DMS153 treated with DMSO at 0.1 percent for 48 hours (cell line): ENCODE measurements at regions not wholly inside any gene's neighbourhood (a gene's known extent, or its start where the extent isn't known, plus 50 kb on each side); places are given as distances from the start of the nearest gene placed in this dataset.

Experiments
- DNase-seq: peaks from one replicate; lab custom pipeline; 2025; ENCODE audit not compliant: unreplicated experiment; lab: John Stamatoyannopoulos, UW

DNA sequence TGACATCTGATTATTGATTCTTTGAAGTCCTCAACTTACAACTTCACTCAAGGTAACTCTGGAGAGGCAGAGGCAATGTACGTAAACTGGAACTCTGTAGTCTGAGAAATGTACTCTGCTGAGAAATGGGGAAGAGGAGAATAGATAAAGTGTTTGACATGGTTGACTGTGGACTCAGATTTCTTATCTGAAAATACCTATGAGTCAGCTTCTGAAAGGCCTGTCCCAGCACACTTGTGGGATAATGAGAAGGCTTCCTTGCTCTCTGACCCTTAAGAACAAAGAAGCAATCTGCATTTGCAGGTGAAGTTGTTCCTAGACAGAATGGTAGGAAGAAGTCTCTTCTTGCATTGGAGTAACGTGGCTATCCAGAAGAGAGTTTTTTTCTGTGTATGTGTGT is 1573.5 kb downstream of the BRINP3 start:
- DNase-seq = no peak

DNA sequence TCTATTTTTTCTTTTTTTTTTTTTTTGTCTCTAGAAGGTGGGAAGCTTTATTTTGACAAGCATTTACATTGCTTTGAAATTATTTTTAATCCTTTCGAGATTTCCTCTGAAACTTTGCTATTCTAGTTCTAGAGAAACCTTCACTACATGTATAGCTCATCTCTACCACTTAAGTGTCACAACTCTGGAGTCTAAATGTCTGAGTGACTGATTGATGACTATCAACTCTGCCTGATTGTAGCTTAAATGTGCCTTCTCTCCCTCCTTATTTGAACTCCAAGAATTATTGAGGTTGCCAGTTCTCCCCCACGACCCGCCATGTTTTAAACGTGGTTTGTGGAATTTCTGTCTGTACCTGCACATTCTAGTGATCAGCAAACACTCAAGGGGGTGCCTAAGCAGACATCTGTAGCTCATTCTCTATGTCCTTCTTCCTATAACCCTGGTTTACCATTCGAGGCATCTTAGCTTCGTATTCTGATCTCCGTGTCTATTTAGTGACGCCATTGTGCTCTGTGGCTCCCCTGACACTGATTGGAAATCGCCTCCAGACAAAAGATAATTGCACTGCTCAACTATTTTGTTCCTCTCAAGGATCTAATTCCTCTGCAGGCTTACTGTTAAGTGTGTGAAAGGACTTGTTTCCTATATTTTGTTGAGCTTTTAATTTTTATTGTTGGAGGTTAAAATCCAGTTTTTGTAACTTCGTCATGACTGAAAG is 1570.6 kb downstream of the BRINP3 start:
- no peak for DNase-seq

DNA sequence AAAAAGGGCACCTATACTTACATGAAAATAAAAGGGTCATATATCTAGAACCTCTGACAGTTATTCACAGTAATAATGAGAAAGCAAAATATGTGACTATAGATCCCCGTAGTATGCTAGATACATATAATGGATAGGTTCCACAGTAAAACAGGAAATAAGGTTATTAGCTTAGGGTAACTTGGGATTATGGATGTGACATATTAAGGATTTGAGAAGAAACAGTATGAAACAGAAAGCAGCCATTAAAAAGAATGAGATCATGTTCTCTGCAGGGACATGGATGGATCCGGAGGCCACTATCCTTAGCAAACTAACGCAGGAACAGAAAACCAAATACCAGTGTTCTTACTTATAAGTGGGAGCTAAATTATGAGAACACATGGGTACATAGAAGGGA is 1547.3 kb downstream of the BRINP3 start:
- DNase-seq = no peak

DNA sequence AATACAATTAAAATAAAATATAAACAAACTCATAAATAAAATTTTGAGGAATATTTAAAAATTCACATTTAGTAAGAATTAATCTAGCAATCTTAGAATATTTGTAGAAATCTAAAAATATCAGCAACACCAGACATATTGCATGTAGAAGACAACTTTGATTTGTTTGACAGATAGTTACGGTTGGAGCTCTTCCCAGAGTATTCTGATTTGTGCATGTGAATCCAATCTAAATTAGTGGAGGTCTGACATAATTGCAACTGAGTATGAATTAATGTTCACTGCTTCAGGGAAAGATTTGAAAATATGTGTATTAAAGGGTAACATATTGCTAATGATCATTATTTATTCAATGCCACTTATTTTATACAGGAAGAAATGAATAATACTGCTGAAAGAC is 1546.2 kb downstream of the BRINP3 start:
- DNase-seq = no peak

DNA sequence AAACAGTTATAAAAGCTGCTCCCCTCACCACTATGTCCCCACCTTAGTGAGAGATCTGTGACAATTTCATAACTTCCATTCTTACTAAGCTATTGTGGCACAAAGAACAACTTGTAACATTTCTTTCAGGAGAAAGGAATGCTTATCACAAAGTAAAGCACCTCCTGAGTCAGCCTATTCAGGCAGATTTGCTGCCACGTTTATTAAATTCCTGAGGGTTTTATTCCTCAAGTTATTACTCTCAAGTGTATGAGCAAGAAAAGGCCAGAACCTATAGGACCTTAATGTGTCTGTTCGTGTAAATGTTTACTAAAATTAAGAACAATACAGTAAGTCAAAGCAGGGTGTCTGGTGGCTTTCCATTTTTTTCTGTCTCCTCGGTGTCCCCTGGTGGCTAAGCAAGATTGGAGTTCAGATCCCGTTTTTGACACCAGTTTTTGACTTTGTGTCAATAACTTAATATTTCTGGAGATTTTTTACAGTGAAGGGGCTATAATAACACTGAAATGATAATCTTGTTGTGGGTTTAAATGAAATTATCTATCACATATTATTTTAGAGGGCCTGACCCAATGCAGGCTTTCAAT is 1539.6 kb downstream of the BRINP3 start:
- DNase-seq = no peak

DNA sequence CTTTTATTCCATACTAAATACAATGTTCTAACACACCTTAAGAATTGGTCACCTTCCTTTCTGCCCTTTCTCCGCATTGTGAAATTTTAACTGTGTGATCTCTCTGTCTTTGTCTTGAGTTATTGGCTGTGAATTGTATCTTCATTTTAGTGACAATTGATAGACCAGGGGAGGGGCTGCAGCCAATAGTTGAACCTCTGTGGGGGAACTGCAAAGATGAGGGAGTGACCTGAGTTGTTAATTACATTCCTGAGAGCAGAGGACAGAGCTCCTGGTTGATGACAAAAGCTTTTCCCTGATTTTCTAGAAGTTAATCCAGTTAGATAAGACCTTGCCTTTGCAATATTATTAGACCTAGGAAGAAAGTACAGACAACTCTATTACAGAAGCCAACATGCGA is 1535.7 kb downstream of the BRINP3 start:
- DNase-seq = no peak

DNA sequence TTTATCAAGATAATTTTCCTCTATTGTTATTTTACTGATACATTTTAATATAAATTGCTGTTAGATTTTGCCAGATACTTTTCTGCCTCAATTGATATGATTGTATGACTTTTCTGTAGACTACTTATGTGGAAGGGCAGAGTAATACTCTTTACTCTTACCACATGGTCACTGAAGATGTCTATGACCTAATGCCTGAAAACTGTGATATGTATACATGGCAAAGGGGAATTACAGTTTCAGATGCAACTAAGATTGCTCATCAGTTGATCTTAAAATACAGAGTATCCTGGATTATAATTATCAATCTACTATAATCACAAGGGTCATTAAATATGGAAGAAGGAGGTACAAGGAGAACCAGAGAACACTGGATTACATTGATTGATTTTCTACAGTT is 1528.0 kb downstream of the BRINP3 start:
- DNase-seq = no peak

DNA sequence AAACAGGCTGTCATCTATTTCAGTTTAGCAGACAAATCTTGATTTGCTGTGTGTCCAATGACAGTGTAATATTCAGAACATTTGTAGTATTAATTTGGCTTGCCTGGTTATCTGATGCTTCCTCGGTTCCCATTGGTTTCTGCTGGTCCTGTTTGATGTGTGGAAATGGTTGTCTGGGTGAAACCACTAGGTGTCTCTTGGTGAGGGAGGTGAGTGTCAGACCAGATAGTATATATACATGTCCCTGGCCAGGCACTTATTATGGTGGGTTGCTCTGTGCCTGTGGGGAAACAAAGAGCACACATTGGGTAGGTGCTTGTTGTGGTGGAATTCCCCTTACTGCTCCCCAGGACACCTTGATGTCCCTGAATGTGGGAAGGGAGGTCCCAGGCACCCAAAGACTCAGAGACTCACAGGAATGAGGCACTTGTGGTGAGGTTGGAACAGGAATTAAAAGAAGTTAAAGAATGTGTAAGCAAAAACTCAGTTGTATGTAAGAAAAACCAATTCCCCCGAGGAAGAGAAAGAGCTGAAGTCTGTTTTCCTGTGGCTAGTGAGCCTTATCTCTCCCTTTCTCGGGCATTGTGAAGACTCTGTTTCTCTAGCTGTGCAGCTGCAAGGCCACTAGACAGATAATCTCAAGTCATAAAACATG is 1519.1 kb downstream of the BRINP3 start:
- DNase-seq = no peak

DNA sequence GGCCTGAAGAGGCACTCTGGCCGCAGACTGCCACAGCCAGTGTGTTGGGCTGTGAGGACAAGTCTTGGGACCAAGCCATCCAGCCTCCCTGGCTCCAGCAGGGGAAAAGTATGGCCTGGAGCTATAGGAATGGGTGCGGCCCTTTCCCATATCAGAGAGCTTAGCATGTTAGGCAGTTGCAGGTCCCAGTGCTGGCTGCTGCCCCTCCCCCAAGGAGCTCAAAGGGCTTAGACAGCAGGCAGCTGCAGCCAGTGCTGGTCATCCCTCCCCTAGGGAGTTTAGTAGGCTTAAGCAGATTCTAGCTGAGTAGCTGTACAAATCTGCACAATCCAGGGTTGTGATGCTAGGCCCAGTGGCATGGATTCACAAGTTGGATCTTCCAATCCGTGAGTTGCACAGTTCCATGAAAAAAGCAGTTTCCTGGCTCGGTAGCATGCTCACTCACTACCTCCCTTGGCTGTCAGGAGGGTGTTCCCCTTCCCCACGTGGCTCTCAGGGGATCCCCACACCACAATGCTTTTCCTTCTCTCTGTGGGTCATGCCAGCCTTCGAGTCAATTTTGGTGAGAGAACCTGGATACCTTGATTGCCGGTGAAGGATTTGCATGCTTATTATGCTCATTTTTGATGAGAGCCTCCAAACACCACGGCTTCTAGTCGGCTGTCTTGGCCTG is 1490.8 kb downstream of the BRINP3 start:
- no peak for DNase-seq

DNA sequence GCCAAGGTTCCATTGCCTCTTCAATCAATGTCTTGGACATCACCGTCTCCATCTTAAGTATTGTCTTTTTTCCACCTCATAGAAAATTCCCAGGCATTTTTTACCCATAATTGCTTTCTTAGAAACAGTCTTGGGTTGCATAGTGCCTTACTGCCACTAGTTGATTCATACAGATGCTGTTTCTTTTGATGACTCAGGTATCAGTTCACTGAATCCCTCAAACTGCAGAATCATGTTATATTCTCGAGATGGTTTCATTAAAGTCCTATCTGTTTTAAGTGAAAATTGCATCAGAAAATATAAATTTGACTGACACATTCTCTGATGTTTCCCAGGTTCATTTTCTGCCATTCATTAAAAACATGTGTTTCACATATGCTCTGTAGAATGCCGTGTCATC is 1489.1 kb downstream of the BRINP3 start:
- no peak for DNase-seq

DNA sequence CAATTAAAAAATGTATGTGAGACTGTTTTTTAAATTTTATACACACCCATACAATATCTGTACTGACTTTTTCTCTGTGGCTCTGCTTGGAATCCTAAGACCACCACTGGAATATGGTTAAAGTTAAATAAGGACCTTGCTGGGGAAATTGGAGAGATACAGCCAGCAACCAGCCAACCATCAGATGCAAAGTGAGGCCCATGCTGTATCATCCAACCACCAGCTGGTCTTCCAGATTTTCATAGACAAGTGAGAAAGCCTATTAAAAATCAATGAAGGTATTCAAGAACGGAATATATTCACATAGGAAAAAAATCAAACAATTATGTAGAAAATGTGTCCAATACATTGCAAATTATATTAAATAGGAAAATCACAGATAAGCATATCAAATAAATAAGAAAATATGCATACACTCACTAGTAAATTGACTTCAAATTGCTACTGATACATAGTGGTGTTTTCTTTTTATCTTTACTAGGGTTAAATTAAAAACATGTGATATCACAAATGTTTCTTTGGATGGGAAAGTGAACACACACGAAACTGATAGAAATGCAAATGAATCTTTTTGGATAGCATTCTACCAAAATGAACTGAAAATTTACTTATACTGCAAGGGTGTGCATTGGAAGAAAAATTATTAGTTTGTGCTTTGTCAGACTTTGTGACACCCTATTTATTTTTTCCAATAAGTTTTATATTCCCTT is 1486.3 kb downstream of the BRINP3 start:
- no peak for DNase-seq

DNA sequence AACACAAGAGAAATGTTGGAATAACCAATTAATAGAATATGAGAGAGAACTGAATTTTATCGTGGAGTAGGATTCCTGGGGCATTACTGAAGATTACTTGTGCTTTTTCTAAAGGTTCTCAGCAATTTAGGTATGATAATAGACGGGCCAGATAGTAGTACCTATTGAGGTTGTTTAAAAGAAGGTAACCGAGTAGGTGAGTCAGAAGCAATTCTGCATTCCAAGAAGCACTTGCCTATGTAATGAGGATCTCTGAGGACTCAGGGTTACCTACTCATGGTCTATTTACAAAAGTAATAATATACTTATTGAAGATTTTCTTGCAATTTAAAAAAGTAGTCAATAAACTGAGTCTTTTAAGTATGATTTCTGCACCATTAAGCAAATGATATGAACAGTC is 1469.8 kb downstream of the BRINP3 start:
- DNase-seq = no peak

DNA sequence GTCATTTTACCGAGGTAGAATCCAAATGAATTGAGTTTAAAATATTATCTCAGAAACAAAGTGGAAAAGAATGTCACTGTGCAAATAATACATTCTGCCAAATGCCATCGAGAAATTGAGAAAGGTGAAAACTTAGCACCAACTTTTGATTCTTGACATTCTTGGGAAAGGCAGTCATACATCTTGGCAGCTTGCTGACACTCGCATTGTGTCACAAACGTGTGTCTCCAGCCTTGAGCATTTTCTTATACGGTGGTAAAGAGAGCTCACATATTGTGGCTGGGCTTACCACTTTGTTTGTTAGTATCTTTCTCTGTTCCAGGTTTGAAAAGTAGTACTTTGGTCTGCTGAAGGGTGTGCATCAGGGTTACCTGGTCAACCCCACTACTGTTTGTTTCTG is 1456.1 kb downstream of the BRINP3 start:
- no peak for DNase-seq

DNA sequence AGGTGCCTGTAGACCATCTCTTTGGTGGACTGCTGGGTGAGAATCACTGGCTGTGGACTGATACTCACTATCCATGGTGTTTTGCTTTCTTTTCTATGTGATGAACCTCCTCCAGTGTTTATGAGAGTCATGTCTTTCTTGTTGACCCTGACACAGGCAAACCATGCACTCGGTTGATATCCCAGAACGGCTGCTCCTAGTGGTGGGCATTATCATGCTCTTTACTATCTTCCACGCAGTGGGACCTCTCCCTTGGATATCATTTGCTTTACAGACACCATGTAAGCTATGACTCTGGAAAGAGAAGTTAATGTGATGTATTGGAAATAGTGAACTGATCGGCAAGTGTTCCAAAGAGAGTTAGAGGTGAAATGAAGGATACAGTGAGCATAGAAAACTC is 1455.6 kb downstream of the BRINP3 start:
- no peak for DNase-seq

DNA sequence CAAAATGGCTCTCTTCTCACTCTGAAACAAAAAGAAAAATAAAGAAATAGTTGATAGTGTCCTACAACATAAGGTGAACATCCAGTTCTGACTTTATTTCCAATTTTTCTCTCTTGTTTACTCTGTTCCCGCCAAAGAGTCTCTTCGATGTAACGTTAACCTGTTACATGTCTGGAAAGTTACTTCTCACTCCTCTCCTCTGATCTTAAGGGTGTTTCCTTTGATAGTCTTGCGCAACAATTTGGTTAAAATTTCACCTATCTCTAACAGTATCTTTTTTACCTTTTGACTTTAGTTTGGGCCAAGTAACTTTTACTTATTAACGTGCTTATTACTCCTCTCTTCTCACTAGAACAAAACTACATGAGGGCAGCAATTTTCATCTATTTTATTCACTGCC is 1450.2 kb downstream of the BRINP3 start:
- DNase-seq = no peak

DNA sequence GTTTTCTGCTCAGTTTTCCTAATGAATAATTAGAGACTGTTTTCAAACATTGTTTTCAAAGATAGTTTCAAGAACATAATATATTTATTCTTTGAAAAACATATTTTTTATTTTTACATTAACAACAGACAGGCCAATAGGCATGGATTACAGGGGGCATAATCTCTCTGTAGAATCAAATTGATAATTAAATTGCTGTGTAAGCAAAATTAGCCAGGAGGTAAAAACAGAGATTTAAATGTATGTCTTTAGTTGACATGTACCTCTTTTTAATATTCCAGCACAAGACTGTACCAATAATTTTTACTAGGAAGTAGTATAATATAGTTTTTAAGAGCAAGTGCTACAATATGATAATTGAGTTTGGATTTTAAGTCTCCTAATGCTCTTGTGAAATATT is 1444.5 kb downstream of the BRINP3 start:
- no peak for DNase-seq

DNA sequence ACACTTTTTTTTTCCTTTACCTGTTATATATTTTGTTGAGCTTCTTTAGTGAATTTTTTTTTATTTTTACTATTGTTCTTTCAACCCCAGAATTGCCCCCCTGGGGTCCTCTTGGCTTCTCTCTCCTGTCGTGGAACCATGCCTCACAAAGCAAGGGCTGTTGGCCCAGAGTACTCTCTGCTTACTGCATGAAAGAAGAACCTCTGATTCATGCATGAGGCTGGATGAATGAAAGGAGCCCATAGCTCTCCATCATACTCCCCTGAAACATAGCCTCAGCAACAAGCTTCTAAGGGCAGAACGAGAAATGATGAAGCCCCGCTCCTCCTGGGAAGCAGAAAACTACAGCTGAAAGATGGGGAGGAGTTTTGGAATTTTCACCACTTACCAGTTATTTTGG is 1441.0 kb downstream of the BRINP3 start:
- no peak for DNase-seq

DNA sequence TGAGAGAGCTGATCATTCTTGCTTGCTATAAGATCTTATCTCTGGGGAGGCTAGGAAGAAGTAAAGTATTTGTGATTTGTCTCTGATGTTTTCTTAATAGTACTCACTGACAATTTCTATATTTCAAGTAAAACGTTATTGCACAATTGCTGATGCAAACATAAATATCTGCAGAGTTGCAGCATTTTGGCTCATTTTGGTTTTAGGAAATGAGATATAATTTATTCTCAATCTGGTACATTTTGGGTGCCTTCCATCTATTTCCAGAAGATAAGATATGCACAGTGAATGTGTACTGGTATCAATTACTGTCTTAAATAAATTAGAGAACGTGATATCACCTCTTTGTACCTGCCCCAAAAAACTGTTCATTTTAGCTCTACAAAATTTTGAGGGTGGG is 1431.5 kb downstream of the BRINP3 start:
- DNase-seq = no peak

DNA sequence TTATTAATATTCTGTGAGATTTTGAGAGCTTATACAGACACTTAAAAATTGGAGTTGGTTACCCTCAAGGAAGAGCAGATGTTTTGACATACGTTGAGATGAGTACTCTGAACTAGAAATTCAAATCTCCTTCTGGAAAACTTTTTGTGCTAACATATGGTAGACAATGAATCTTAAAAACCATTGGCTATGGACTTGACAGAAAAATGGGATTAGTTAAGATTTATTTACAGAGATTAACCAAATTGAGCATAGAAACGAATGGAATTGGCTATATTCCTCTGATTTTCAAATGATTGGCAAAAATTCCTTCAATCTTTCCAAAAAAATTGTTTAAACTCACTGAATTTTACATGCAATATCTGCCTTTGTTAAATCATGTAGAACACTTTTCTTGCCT is 1392.9 kb downstream of the BRINP3 start:
- DNase-seq = no peak

DNA sequence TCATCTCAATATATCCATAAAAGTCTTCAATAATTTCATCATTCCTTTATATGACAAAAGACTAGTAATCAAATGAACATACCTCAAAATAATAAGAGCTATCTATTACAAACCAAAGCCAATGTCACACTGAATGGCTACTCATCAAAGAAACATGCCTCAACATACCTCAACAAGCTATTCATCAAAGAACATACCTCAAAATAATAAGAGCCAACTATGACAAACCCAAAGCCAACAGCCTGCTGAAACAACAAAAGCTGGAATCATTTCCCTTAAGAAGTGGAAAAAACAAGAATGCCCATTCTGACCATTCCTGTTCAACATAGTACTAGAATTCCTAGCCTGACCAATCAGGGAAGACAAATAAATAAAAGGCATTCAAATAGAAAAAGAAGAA is 1373.7 kb downstream of the BRINP3 start:
- no peak for DNase-seq

DNA sequence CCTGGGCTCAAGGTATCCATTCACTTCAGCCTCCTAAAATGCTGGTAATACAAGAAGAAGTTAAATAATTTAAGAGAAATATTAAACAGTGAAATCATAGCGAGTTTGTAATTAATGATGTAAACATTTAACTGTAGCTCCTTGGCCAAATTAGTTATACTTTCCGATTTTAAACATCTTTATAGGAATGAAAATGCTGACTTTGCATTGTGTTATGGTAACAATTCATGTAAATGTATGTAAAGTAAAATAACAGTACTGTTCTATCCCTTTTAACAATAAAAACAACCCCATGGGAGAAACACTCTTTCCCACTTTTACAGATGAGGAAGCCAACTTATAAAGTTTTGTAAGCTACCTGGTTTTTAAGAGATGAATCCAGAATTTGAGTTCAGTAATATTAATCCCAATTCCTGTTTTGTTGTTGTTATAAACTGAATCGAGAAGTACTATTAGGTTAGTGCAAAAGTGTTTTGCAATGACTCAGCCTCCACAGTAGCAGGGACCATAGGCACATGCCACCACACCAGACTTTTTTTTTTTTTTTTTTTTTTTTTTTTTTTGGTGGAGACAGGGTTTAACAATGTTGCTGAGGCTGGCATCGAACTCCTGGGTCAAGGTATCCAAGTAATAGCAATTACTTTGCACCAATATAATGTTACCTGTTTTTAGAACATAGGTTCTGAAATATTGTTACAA is 1360.4 kb downstream of the BRINP3 start:
- DNase-seq = no peak
